ENCODE measurements at regions not wholly inside any gene's neighbourhood (a gene's known extent, or its start where the extent isn't known, plus 50 kb on each side); places are given as distances from the start of the nearest gene placed in this dataset.

- no peak for DNase-seq
- no peaks in the 10 kb centered on the region for H4K20me1 ChIP-seq (ENCODE audit: insufficient read depth, low read length)
- WGBS (ENCODE audit: insufficient coverage): 95% methylated on average over 8 of the region's 29 CpGs
- no peaks in the 10 kb centered on the region for H3K27me3 ChIP-seq (ENCODE audit: control insufficient read depth in 2 of 2, insufficient read depth in 2 of 2, low read length in 2 of 2)
- no peak overlapping the region for H2AFZ ChIP-seq (ENCODE audit: insufficient read depth, low read depth, low read length, poor library complexity, severe bottlenecking)
- Mint-ChIP-seq H3K27me3 (ENCODE audit: low read depth in 3 of 3) (peaks cover 0 to 8% (median 6%) of the 10 kb centered on the region in 3 donors), H3K9me3 (peaks cover 0 to 3% (median 0%) of the 10 kb centered on the region in 7 donors), H3K4me1 (no peaks in the 10 kb centered on the region), H3K4me3 (no peak overlapping the region), H3K36me3 (no peaks in the 10 kb centered on the region), H3K27ac (no peak overlapping the region)
- no peak overlapping the region for H3K9ac ChIP-seq (ENCODE audit: insufficient read depth, low read length, poor library complexity, severe bottlenecking)
- no peaks in the 10 kb centered on the region for H3K9me3 ChIP-seq (replicated peaks in 1 of 2; ENCODE audit: control insufficient read depth in 1 of 2, insufficient read depth in 1 of 2, low read length in 2 of 2)
- intact Hi-C loops (cut with micrococcal nuclease): no loop called here
- no peak overlapping the region for H3K27ac ChIP-seq (ENCODE audit: low read depth in 1 of 2, low read length in 2 of 2)
- H3K36me3 ChIP-seq (replicated peaks in 1 of 2; ENCODE audit: control insufficient read depth in 1 of 2, insufficient read depth in 2 of 2, low read length in 2 of 2): no peaks in the 10 kb centered on the region
- no peak overlapping the region for H3K4me2 ChIP-seq (replicated peaks; ENCODE audit: extremely low read depth, low read length, poor library complexity, severe bottlenecking)
- H3K4me3 ChIP-seq (replicated peaks in 1 of 3; ENCODE audit: low read depth in 2 of 3, low read length in 3 of 3): no peak overlapping the region
- no peaks in the 10 kb centered on the region for H3K4me1 ChIP-seq (ENCODE audit: control insufficient read depth in 1 of 2, insufficient read depth in 2 of 2, low read length in 2 of 2)
- H3K79me2 ChIP-seq (ENCODE audit: insufficient read depth, low read length): no peaks in the 10 kb centered on the region
- TF ChIP-seq, protein P1, sequence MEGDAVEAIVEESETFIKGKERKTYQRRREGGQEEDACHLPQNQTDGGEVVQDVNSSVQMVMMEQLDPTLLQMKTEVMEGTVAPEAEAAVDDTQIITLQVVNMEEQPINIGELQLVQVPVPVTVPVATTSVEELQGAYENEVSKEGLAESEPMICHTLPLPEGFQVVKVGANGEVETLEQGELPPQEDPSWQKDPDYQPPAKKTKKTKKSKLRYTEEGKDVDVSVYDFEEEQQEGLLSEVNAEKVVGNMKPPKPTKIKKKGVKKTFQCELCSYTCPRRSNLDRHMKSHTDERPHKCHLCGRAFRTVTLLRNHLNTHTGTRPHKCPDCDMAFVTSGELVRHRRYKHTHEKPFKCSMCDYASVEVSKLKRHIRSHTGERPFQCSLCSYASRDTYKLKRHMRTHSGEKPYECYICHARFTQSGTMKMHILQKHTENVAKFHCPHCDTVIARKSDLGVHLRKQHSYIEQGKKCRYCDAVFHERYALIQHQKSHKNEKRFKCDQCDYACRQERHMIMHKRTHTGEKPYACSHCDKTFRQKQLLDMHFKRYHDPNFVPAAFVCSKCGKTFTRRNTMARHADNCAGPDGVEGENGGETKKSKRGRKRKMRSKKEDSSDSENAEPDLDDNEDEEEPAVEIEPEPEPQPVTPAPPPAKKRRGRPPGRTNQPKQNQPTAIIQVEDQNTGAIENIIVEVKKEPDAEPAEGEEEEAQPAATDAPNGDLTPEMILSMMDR (IDR thresholded peaks at IDR 0.05): no peak
Measured at GRCh38 chr14:104472536-104473243, 106.9 kb upstream of the C14orf180 start.

- no peaks in the 10 kb centered on the region for H3K4me1 Mint-ChIP-seq
- Histone ChIP-seq H3K4me2 (replicated peaks; ENCODE audit: extremely low read depth, low read length, poor library complexity, severe bottlenecking) (no peak overlapping the region), H3K36me3 (replicated peaks in 1 of 2; ENCODE audit: control insufficient read depth in 1 of 2, insufficient read depth in 2 of 2, low read length in 2 of 2) (no peaks in the 10 kb centered on the region), H3K9ac (ENCODE audit: insufficient read depth, low read length, poor library complexity, severe bottlenecking) (no peak overlapping the region), H3K9me3 (replicated peaks in 1 of 2; ENCODE audit: control insufficient read depth in 1 of 2, insufficient read depth in 1 of 2, low read length in 2 of 2) (no peaks in the 10 kb centered on the region), H2AFZ (ENCODE audit: insufficient read depth, low read depth, low read length, poor library complexity, severe bottlenecking) (no peak overlapping the region), H4K20me1 (ENCODE audit: insufficient read depth, low read length) (no peaks in the 10 kb centered on the region), H3K79me2 (ENCODE audit: insufficient read depth, low read length) (no peaks in the 10 kb centered on the region), H3K4me1 (ENCODE audit: control insufficient read depth in 1 of 2, insufficient read depth in 2 of 2, low read length in 2 of 2) (no peaks in the 10 kb centered on the region), H3K27me3 (ENCODE audit: control insufficient read depth in 2 of 2, insufficient read depth in 2 of 2, low read length in 2 of 2) (no peaks in the 10 kb centered on the region), H3K4me3 (replicated peaks in 1 of 3; ENCODE audit: low read depth in 2 of 3, low read length in 3 of 3) (no peak overlapping the region), H3K27ac (ENCODE audit: low read depth in 1 of 2, low read length in 2 of 2) (no peak overlapping the region)
- 89% methylated on average over 3 of the region's 4 CpGs for WGBS (ENCODE audit: insufficient coverage)
- peaks cover 0 to 6% (median 5%) of the 10 kb centered on the region in 3 donors for H3K27me3 Mint-ChIP-seq (ENCODE audit: low read depth in 3 of 3)
- intact Hi-C loops (cut with micrococcal nuclease): no loop called here
- no peaks in the 10 kb centered on the region for H3K36me3 Mint-ChIP-seq
- H3K9me3 Mint-ChIP-seq: peaks cover 0 to 3% (median 0%) of the 10 kb centered on the region in 7 donors
- H3K27ac Mint-ChIP-seq: no peak overlapping the region
- TF ChIP-seq, protein P1 (IDR thresholded peaks at IDR 0.05): no peak
- DNase-seq: no peak
- no peak overlapping the region for H3K4me3 Mint-ChIP-seq
Measured at GRCh38 chr14:104473244-104473565, 106.4 kb upstream of the C14orf180 start.

Data from CD14-positive monocyte (primary cell).